RWPE1 (cell line): ENCODE measurements at regions not wholly inside any gene's neighbourhood (a gene's known extent, or its start where the extent isn't known, plus 50 kb on each side); places are given as distances from the start of the nearest gene placed in this dataset.

Experiments used
- CTCF ChIA-PET: fragments of 350-600 bp; sonication (Branson Sonifier 250); formaldehyde crosslinking; extraction: SDS; loops from one replicate; lab custom pipeline; 2021; lab: Yijun Ruan, JAX
- POLR2A ChIA-PET: fragments of 400-600 bp; formaldehyde crosslinking; extraction: SDS; loops from one replicate; lab custom pipeline; 2020; ENCODE audit warnings: antibody characterized with exemption; ENCODE audit not compliant: low non-redundant PET; lab: Yijun Ruan, JAX
- DNase-seq: peaks from one replicate; pipeline ENCODE4 v3.0.0; 2012; ENCODE audit warnings: low spot score
- H3K27ac ChIP-seq: fragments of 450-650 bp; 2 replicates; pipeline ENCODE4 v1.5.1; 2017
- TF ChIP-seq, protein P1 (sequence below): fragments of 450-650 bp; conservative IDR thresholded peaks from 2 replicates; pipeline ENCODE4 v1.5.1; 2017; ENCODE audit warnings: low read depth, mild to moderate bottlenecking

- H3K27ac ChIP-seq, result no peak overlapping the region
- TF ChIP-seq, protein P1, sequence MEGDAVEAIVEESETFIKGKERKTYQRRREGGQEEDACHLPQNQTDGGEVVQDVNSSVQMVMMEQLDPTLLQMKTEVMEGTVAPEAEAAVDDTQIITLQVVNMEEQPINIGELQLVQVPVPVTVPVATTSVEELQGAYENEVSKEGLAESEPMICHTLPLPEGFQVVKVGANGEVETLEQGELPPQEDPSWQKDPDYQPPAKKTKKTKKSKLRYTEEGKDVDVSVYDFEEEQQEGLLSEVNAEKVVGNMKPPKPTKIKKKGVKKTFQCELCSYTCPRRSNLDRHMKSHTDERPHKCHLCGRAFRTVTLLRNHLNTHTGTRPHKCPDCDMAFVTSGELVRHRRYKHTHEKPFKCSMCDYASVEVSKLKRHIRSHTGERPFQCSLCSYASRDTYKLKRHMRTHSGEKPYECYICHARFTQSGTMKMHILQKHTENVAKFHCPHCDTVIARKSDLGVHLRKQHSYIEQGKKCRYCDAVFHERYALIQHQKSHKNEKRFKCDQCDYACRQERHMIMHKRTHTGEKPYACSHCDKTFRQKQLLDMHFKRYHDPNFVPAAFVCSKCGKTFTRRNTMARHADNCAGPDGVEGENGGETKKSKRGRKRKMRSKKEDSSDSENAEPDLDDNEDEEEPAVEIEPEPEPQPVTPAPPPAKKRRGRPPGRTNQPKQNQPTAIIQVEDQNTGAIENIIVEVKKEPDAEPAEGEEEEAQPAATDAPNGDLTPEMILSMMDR, result no peak
- no peak for DNase-seq
- ChIA-PET CTCF (no interaction called here), POLR2A (no interaction called here)
These were observed 380.7 kb downstream of the RBM43 start for GRCh38 chr2:150880986-150881385.

- ChIA-PET POLR2A (no interaction called here), CTCF (interaction anchor here (0.6 kb wide), 1 partner anchor 101 kb away, joined by 8 read pairs; no protein-coding TSS in a partner anchor)
- DNase-seq, result peak; percentile 49
- H3K27ac ChIP-seq, result peak overlapping the region; percentile 27; the same call in 1 of the 2 replicates
- TF ChIP-seq, protein P1, result no peak
These were observed 383.3 kb downstream of the RBM43 start for GRCh38 chr2:150878356-150878755.

GRCh38 chr2:150876251-150876950 lies 385.3 kb downstream of the RBM43 start:
- ChIA-PET POLR2A (no interaction called here), CTCF (interaction anchor here (0.5 to 0.7 kb wide), 2 partner anchors 236 to 1076 kb away, joined by 3 to 4 read pairs; no protein-coding TSS in a partner anchor)
- no peak for DNase-seq
- TF ChIP-seq, protein P1, result no peak
- no peak overlapping the region for H3K27ac ChIP-seq

DNA sequence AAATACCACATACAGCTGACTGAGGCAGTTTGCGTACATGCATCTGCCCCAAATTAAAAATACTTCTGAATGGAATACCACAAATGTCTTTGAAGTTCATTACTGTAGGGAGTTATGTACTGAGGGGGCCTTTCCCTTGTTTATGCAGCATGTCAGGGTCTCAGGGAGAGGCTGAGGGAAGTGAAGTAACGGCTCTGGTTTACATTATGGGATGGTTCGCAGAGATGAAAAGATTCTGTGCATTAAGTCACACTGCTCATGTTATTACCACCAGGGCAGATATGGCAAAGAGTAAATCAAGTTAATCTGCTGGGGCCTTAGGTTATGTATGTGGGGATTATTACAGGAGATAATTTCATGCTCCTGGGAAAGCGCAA lies 385.9 kb upstream of the RND3 start:
- CTCF ChIA-PET, result no interaction called here
- TF ChIP-seq, protein P1, result no peak
- POLR2A ChIA-PET, result no interaction called here
- H3K27ac ChIP-seq, result no peak overlapping the region
- DNase-seq, result no peak

DNA sequence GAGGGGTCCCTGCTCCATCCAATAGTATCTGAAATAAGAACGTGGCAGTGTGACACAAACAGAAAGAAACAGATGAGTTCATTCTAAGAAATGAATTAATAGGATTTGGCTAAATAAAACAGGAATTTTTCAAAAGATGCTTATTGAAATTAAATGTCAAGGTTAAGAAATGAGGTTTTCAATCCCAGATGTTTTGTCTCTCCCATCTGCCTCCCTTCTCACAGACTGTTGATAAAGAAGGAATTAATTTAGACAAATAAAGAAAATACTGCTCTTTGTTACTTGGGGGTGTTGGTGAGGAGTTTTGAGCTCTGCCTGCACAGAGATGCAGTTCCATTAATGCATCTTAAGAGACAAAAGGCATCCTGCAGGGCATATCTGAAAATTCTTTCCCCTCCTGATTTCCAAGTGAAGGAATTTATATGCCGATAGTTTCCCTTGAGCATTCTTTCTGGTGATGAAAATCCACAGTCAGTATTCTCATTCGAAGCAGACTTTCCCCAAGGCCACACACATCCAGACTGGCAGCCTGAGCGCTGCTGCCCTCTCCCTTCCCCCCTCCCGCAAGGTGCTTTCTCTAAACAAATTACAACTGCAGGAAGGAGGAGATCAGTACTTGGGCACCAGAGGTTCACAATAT lies 385.4 kb upstream of the RND3 start:
- no peak for DNase-seq

DNA sequence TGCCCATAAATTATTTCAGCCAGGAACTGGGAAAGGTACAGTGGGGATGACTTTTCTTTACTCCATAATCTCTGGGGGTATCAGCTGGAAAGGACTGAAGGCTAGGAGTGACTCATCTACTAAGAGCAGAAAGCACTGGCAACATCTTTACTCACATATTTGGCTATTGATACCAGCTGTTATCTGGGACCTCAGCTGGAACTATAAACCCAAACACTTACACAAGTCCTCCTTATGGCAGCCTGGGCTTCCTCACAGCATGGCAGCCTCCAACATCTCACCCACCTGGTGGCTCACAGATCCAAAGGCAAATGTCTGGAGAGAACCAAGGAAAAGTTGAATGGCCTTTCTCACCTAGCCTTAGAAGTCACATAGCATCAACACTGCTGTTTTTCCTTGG lies 379.0 kb upstream of the RND3 start:
- ChIA-PET CTCF (interaction anchor here (0.6 kb wide), 1 partner anchor 778 kb away, joined by 3 read pairs; no protein-coding TSS in a partner anchor), POLR2A (no interaction called here)
- TF ChIP-seq, protein P1, result no peak
- H3K27ac ChIP-seq, result no peak overlapping the region
- DNase-seq, result no peak

More for the DNA sequence above, 385.4 kb upstream of the RND3 start:
- H3K27ac ChIP-seq, result no peak overlapping the region
- CTCF ChIA-PET, result no interaction called here
- POLR2A ChIA-PET, result no interaction called here
- TF ChIP-seq, protein P1, result no peak
